ENCODE measurements at regions not wholly inside any gene's neighbourhood (a gene's known extent, or its start where the extent isn't known, plus 50 kb on each side); places are given as distances from the start of the nearest gene placed in this dataset.

DNA sequence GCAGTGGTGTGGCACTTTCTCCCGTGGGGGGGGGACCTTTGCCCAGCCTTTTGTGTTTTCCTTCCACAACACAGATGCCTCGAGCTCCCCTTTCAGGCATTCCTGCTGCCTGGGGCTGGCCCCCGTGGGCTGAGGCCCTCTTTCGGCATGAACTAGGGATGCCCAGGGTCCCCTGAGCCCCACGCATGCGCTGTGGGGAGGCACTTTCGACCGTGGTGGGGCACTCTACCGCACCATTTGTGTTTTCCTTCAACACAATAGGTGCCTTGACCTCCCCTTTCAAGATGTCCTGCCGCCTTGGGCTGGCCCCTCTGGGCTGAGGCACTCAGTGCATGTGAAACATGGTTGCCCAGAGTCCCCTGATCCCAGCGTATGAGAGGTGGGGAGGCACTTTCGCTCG lies 363.7 kb downstream of the ALG10 start:
- ATAC-seq (no peak), DNase-seq (ENCODE audit: missing footprints) (no peak)
- intact Hi-C loops (cut with DNase I), result no loop called here

DNA sequence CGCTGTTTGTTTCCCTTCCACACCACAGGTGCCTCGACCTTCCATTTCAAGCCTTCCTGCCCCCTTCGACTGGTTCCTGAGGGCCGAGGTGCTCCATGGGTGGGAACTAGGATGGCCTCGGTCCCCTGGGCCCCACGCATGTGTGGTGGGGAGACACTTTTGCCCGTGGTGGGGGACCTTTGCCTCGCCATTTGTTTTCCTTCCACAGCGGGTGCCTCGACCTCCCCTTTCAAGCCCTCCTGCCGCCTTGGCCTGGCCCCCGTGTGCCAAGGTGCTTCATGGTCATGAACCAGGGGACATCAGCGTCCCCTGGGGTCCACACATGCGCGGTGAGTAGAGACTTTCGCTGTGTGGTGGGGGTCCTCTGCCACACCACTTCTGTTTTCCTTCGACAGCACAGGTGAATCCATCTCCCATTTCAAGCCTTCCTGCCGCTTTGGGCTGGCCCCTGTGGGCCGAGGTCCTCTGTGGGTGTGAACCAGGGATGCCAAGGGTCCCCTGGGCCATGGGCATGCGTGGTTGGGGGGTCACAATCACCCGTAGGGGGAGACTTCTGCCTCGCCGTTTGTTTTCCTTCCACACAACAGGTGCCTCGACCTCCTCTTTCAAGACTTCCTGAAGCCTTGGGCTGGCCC lies 364.4 kb downstream of the ALG10 start:
- peak; percentile 61 for DNase-seq (ENCODE audit: missing footprints)
- ATAC-seq, result no peak
- intact Hi-C loops (cut with DNase I), result no loop called here

DNA sequence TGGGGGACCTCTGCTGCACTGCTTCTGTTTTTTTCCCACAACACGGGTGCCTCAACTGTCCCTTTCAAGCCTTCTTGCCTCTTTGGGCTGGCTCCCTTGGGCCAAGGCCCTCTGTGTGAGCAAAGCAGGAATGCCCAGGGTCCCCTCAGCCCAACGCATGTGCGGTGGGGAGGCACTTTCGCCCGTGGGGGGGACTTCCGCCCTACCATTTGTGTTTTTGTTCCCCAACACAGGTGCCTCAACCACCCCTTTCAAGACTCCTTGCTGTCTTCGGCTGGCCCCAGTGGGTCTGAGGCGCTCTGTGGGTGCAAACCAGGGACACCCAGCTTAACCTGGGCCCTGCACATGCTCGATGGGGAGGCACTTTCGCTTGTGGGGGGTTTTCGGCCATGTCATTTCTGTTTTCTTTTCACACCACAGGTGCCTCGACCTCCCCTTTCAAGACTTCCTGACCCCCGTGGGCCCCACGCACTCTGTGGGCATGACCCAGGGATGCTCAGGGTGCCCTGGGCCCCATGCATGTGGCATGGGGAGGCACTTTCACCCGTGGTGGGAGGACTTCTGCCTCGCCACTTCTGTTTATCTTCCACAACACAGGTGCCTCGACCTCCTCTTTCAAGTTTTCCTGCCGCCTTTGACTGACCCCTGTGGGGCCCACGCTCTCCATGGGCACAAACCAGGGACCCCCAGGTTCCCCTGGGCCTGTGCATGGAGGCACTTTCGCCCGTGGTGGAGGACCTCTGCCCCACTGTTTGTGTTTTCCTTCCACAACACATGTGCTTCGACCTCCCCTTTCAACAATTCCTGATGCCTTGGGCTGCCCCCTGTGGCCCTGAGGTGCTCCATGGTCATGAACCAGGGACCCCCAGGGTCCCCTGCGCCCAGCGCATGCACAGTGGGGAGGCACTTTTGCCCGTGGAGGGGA lies 365.7 kb downstream of the ALG10 start:
- ATAC-seq (no peak), DNase-seq (ENCODE audit: missing footprints) (peak; percentile 30)
- intact Hi-C loops (cut with DNase I), result no loop called here

DNA sequence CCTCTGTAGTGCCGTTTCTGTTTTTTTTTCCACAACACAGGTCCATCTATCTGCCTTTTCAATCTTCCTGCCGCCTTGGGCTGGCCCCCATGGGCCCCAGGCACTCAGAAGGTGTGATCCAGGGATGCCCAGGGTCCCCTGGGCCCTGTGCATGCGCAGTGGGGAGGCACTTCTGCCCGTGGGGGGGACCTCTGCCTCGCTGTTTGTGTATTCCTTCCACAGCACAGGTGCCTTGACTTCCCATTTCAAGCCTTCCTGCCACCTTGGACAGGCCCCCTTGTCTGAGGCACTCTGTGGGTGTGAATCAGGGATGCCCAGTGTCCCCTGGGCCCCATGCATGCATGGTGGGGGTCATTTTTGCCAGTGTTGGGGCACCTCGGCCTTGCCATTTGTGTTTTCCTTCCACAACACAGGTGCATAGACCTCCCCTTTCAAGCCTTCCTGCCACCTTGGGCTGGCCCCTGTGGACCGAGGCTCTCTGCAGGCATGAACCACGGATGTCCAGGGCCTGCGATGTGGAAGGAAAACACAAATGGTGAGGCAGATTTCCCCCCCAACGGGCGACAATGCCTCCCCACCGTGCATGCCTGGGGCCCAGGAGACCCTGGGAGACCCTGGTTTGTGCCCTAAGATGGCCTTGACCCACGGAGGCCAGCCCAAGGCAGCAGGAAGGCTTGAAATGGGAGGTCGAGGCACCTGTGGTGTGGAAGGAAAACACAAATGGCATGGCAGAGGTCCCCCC lies 366.5 kb downstream of the ALG10 start:
- ATAC-seq (no peak), DNase-seq (ENCODE audit: missing footprints) (peak; percentile 4)
- intact Hi-C loops (cut with DNase I), result no loop called here

DNA sequence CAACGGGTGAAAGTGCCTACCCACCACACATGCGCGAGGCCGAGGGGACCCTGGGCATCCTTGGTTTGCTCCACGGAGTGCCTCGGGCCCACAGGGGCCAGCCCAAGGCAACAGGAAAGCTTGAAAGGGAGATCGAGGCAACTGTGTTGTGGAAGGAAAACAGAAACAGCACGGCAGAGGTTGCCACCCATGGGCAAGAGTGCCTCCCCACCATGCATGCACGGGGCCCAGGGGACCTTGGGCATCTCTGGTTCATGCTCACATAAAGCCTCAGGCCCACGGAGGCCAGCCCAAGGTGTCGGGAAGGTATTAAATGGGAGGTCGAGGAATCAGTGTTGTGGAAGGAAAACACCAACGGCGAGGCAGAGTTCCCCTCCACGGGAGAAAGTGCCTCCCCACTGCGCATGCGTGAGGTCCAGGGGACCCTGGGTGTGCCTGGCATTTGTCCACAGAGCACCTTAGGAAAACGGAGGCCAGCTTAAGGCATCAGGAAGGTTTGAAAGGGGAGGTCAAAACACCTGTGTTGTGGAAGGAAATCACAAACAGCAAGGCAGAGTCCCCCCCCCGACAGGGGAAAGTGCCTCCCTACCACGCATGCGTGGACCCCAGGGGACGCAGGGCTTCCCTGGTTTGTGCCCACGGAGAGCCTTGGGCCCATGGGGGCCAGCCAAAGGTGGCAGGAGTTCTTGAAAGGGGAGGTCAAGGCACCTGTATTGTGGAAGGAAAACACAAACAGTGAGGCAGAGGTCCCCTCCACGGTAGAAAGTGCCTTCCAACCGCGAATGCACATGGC lies 367.3 kb downstream of the ALG10 start:
- ATAC-seq, result no peak
- peak; percentile 50 for DNase-seq (ENCODE audit: missing footprints)
- intact Hi-C loops (cut with DNase I), result no loop called here

DNA sequence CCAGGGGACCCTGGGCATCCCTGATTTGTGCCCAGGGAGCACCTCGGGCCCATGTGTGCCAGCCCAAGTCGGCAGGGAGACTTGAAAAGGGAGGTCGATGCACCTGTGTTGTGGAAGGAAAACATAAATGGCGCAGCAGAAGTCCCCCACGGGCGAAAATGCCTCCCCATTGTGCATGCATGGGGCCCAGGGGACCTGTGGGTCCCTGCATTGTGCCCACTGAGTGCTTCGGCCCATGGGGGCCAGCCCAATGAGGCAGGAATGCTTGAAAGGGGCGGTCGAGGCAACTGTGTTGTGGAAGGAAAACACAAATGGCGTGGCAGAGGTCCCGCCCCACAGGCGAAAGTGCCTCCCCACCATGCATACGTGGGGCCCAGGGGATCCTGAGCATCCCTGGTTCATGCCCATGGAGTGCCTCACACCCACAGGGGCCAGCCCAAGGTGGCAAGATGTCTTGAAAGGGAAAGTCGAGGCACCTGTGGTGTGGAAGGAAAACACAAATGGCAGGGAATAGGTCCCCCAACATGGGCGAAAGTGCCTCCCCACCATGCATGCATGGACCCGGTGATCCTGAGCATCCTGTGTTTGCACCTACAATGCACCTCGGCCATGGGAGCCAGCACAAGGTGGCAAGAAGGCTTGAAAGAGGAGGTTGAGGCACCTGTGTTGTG lies 368.0 kb downstream of the ALG10 start:
- ATAC-seq (no peak), DNase-seq (ENCODE audit: missing footprints) (peak; percentile 33)
- intact Hi-C loops (cut with DNase I), result no loop called here

DNA sequence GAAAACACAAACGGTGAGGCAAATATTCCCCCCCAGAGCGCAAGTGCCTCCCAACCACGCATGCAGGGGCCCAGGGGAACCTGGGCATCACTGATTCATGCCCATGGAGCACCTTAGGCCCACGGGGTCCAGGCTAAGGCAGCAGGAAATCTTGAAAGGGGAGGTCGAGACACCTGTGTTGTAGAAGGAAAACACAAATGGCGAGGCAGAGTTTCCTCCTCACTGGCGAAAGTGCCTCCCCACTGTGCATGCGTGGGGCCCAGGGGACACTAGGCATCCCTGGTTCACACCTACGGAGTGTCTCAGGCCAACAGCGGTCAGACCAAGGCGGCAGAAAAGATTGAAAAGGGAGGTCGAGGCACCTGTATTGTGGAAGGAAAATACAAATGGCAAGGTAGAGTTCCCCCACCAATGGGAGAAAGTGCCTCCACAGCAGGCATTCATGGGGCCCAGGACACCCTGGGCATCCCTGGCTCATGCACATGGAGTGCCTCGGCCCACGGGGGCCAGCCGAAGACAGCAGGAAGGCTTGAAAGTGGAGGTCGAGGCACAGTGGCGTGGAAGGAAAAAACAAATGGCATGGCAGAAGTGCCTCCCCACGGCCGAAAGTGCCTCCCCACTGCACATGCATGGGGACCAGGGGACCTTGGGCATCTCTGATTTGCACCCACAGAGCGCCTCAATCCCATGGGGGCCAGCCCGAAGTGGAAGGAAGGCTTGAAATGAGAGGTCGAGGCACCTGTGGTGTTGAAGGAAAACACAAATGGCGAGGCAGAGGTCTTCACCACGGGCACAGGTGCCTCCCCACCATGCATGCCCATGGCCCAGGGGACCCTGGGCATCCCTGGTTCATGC lies 368.8 kb downstream of the ALG10 start:
- DNase-seq (ENCODE audit: missing footprints) (peak; percentile 6), ATAC-seq (no peak)
- intact Hi-C loops (cut with DNase I), result no loop called here

DNA sequence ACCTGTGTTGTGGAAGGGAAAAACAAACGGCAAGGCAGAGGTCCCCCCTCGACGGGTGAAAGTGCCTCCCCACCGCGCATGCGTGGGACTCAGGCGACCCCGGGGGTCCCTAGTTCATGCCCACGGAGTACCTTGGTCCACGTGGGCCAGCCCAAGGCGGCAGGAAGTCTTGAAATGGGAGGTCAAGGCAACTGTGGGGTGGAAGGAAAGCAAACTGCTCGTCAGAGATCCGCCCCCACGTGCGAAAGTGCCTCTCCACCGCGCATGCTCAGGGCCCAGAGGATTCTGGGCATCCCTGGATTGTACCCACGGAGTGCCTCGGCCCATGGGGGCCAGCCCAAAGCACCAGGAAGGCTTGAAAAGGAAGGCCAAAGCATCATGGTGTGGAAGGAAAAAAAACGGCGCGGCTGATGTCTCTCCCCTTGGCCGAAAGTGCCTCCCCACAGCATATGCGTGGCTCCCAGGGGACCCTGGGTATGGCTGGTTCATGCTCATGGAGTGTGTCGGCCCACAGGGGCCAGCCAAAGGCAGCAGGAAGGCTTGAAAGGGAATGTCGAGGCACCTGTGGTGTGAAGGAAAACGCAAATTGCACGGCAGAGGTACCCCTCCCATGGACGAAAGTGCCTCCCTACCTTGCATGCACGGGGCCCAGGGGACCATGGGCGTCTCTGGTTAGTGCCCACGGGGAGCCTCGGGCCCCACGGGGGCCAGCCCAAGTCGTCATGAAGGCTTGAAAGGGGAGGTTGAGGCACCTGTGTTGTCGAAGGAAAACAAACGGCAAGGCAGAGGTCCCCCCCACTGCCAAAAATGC lies 369.7 kb downstream of the ALG10 start:
- intact Hi-C loops (cut with DNase I), result no loop called here
- DNase-seq (ENCODE audit: missing footprints), result peak; percentile 3
- no peak for ATAC-seq

DNA sequence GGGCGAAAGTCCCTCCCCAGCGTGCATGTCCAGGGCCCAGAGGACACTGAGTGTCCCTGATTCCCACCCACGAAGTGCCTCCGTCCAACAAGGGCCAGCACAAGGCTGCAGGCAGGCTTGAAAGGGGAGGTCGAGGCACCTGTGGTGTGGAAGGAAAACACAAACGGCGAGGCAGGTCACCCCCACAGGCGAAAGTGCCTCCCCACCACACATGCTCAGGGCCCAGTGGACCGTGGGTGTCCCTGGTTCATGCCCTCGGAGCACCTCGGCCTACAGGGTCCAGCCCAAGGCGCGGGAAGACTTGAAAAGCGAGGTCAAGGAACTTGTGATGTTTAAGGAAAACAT lies 370.4 kb downstream of the ALG10 start:
- ATAC-seq (no peak), DNase-seq (ENCODE audit: missing footprints) (no peak)
- intact Hi-C loops (cut with DNase I), result no loop called here

DNA sequence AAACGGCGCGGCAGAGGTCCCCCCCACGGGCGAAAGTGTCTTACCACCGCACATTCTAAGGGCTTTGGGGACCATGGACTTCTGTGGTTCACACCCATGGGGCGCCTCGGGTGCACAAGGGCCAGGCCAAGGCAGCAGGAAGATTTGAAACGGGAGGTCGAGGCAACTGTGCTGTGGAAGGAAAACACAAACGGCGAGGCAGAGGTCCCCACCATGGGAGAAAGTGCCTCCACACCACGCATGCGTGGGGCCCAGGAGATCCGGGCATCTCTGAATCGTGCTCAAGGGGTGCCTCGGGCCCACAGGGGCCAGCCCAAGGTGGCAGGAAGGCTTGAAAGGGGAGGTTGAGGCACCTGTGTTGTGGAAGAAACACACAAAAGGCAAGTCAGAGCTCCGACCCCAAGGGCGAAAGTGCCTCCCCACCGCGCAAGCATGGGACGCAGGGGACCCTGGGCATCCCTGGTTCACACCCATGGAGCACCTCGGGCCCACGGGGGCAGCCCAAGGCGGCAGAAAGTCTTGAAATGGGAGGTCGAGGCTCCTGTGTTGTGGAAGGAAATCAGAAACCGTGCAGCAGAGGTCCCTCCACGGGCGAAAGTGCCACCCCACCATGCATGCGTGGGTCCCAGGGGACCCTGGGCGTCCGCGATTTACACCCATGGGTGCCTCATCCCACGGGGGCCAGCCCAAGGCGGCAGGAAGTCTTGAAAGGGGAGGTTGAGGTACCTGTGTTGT lies 371.0 kb downstream of the ALG10 start:
- peak; percentile 62 for DNase-seq (ENCODE audit: missing footprints)
- intact Hi-C loops (cut with DNase I), result no loop called here

DNA sequence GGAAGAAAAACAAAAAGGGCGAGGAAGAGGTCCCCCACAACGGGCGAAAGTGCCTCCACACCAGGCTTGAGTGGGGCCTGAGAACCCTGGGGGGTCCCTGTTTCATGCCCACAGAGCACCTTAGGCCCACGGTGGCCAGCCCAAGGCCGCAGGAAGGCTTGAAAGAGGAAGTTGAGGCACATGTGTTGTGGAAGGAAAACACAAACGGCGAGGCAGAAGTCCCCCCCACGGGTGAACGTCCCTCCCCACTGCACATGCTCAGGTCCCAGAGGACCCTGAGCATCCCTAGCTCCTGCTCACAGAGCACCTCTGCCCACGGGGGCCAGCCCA lies 371.5 kb downstream of the ALG10 start:
- intact Hi-C loops (cut with DNase I), result no loop called here
- ATAC-seq (no peak), DNase-seq (ENCODE audit: missing footprints) (peak; percentile 53)

More for the DNA sequence above, 371.0 kb downstream of the ALG10 start:
- no peak for ATAC-seq

DNA sequence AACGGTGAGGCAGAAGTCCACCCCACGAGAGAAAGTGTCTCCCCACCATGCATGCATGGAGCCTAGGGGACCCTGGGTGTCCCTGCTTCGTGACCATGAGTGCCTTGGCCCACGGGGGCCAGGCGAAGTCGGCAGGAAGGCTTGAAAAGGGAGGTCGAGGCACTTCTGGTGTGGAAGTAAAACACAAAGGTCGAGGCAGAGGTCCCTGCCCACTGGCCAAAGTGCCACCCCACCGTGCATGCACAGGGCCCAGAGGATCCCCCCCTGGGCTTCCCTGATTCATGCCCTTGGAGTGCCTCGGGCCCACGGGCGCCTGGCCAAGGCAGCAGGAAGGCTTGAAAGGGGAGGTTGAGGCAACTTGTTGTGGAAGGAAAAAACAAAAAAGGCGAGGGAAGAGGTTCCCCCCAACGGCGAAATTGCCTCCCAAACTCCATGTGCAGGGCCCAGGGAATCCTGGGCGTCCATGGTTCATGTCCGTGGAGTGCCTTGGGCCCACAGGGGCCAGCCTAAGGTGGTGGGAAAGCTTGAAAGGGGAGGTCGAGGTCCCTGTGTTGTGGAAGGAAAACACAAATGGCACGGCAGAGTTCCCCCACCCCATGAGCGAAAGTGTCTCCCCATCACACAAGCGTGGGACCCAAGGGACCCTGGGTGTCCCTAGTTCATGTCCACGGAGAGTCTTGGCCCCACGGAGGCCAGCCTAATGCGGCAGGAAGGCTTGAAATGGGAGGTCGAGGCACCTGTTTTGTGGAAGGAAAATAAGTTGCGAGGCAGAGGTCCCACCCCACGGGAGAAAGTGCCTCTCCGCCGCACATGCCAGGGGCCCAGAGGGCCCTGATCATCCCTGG lies 372.1 kb downstream of the ALG10 start:
- ATAC-seq (no peak), DNase-seq (ENCODE audit: missing footprints) (peak; percentile 56)
- intact Hi-C loops (cut with DNase I), result no loop called here

DNA sequence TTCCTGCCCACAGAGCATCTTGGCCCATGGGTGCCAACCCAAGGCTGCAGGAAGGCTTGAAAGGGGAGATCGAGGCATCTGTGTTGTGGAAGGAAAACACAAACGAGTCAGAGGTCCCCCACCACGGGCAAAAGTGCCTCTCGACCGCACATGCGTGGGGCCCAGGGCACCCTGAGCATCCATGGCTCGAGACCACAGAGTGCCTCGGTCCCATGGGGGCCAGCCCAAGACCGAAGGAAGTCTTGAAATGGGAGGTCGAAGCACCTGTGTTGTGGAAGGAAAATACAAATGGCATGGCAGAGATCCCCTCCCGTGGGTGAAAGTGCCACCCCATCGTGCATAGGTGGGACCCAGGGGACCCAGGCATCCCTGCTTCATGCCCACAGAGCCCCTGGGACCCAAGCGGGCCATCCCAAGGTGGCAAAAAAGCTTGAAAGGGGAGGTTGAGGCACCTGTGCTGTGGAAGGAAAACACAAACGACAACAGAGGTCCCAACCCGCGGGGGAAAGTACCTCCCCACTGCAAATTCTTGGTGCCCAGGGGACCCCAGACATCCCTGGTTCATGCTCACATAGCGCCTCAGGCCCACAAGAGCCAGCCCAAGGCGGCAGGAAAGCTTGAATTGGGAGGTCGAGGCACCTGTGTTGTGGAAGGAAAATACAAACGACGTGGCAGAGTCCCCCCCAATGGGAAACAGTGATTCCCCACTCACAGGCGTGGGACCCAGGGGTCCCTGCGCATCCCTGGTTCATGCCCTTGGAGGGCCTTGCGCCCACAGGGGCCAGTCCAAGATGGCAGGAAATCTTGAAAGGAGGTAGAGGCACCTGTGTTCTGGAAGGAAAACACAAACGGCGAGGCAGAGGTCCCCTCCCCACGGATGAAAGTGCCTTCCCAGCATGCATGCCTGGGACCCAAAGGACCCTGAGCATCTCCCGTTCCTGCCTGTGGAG lies 373.0 kb downstream of the ALG10 start:
- intact Hi-C loops (cut with DNase I), result no loop called here
- DNase-seq (ENCODE audit: missing footprints), result peak; percentile 13
- ATAC-seq, result no peak

All from Right ventricle myocardium inferior (tissue), 1 donor.